SU-DHL-6 (cell line): ENCODE measurements at regions not wholly inside any gene's neighbourhood (a gene's known extent, or its start where the extent isn't known, plus 50 kb on each side); places are given as distances from the start of the nearest gene placed in this dataset.

ENCODE experiments used
- CTCF ChIP-seq: fragments of 200-600 bp; sonication (generic); IDR thresholded peaks from one replicate; pipeline ENCODE4 v1.5.1; 2017; ENCODE audit warnings: antibody characterized with exemption, mild to moderate bottlenecking, low read length, moderate library complexity; ENCODE audit not compliant: insufficient read depth, poor library complexity, severe bottlenecking
- EZH2phosphoT487 ChIP-seq: fragments of 200-600 bp; sonication (generic), shearing (Covaris generic); conservative IDR thresholded peaks from 2 replicates; pipeline ENCODE4 v1.6.1; 2018; ENCODE audit warnings: mild to moderate bottlenecking, antibody characterized with exemption, low read length, moderate library complexity, mixed read lengths

DNA sequence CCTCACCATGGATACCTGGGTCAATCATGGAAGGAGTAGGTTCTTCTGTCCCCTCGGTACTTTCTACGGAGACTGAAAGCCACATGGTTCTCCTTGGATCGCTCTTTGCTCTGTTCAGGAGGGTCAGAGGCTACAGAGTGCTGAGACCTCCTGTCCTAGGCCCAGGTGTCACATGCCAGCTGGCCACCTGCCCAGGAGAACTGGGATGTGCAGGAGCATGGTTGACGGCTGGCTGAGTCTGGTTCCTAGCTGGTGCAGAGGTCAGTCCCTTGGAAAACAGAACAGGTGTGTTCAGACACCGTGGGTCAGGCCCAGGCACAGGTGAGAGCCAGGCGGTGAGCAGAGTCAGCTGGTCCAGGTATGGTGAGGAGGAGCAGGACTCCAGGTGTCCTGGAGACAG, 416.3 kb downstream of the IRX1 start:
- no peak for TF ChIP-seq CTCF
- no peak for TF ChIP-seq EZH2phosphoT487
